ENCODE measurements at regions not wholly inside any gene's neighbourhood (a gene's known extent, or its start where the extent isn't known, plus 50 kb on each side); places are given as distances from the start of the nearest gene placed in this dataset.
"Not testable (repeated sequence)": the region's sequence is repeated elsewhere in the genome, so short reads cannot be mapped to it uniquely, and the experiment has no call there.

DNA sequence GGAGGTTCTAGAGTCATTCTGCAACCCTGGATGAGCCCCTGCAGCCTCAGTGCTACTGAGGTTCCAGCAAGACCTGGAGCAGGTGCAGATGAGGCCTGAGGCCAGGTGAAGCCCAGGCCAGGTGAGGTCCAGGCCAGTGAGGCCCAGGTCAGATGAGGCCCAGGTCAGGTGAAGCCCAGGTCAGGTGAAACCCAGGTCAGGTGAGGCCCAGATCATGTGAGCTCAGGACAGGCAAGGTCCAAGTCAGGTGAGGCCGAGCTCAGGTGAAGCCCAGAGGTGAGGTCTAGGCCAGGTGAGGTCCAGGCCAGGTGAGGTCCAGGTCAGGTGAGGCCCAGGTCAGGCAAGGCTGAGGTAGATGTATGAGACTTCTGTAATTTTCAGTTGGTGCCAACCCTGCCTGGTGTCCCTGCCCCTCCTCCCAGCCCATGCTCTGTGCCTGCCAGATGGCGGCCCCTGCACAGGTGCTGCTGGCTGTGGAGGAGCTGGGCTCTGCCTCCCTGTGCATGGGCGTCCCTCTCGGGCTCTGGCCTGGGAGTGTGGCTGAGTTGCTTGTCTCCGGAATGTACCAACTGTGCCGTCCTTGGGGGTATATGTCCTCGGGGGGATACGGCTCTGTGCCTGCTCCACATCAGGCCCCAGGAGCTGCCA lies 388.5 kb downstream of the TMEM121 start:
- intact Hi-C loops (cut with DNase I) = no loop called here
- H3K27me3 ChIP-seq = no peaks in the 10 kb centered on the region
- H3K9me3 ChIP-seq = peaks cover 0 to 9% of the 10 kb centered on the region in 2 donors
- H3K4me3 ChIP-seq = no peak overlapping the region
- TF ChIP-seq, protein P1, sequence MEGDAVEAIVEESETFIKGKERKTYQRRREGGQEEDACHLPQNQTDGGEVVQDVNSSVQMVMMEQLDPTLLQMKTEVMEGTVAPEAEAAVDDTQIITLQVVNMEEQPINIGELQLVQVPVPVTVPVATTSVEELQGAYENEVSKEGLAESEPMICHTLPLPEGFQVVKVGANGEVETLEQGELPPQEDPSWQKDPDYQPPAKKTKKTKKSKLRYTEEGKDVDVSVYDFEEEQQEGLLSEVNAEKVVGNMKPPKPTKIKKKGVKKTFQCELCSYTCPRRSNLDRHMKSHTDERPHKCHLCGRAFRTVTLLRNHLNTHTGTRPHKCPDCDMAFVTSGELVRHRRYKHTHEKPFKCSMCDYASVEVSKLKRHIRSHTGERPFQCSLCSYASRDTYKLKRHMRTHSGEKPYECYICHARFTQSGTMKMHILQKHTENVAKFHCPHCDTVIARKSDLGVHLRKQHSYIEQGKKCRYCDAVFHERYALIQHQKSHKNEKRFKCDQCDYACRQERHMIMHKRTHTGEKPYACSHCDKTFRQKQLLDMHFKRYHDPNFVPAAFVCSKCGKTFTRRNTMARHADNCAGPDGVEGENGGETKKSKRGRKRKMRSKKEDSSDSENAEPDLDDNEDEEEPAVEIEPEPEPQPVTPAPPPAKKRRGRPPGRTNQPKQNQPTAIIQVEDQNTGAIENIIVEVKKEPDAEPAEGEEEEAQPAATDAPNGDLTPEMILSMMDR (IDR thresholded peaks at IDR 0.05) = no peak
- no peak for DNase-seq (ENCODE audit: low spot score in 2 of 2)
- no peak overlapping the region for H3K27ac ChIP-seq
- H3K4me1 ChIP-seq = no peaks in the 10 kb centered on the region
- H3K36me3 ChIP-seq = no peaks in the 10 kb centered on the region

DNA sequence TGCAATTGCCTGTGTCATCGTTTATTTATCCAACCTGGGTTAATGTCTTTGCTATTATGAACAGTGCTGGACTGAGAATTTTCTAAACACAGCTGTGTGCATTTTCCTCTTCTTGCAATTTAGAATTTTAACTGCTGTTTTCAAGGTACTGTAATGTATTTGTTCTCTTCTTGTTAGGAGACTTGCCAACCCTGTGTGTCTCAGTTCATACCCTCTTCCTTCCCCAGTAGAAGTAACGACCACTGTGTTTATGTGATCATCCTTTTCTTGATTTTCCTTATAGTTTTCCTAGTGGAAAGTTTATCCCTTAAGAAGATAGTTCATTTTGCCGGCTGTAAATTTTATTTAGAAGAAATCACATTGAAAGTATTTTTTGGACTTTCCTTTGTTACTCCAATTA lies 389.2 kb downstream of the TMEM121 start:
- DNase-seq (ENCODE audit: low spot score in 2 of 2); H3K36me3 ChIP-seq; H3K27me3 ChIP-seq; intact Hi-C loops (cut with DNase I); H3K4me3 ChIP-seq; H3K4me1 ChIP-seq; H3K27ac ChIP-seq; H3K9me3 ChIP-seq: not testable (repeated sequence)

DNA sequence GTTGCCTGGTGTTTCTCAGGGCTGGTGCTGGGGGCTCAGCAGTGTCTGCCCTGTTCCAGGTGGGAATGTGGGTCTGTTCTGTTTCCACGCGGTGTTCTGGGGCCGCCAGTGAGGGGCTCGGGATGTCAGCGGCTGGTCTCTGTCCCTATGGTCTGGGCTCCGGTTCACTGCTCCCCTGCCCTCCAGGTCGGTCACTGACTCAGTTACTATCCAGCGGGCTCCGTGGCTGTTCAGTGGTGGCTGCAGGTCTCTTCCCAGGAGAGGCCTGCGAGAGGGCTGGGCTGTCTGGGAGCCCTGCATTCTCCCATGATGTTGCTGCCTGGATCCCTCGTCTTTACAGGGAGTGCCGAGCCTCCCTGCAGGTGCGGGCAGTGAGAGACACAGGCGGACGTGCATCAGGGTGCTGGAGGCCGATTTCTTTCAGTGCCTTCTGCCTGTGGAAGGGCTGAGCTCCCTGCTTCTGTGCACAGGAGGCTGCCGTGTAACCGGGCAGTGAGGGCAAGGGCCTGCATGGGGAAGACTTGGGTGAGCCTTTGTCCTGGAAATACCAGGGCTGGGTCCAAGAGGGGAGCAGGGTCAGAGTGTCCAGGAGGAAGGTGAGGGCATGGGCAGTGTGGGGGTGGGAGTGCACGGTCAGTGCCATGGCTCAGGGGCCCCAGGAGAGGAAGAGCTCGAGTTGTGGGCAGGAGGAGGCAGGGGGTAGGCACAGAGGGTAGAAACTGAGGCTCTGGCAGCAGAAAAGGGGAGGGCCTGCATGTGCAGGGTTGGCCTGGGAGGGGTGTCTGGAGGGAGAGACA lies 391.0 kb downstream of the TMEM121 start:
- intact Hi-C loops (cut with DNase I); H3K36me3 ChIP-seq; DNase-seq (ENCODE audit: low spot score in 2 of 2); H3K4me1 ChIP-seq; H3K4me3 ChIP-seq; H3K27me3 ChIP-seq; H3K9me3 ChIP-seq; H3K27ac ChIP-seq: not testable (repeated sequence)

DNA sequence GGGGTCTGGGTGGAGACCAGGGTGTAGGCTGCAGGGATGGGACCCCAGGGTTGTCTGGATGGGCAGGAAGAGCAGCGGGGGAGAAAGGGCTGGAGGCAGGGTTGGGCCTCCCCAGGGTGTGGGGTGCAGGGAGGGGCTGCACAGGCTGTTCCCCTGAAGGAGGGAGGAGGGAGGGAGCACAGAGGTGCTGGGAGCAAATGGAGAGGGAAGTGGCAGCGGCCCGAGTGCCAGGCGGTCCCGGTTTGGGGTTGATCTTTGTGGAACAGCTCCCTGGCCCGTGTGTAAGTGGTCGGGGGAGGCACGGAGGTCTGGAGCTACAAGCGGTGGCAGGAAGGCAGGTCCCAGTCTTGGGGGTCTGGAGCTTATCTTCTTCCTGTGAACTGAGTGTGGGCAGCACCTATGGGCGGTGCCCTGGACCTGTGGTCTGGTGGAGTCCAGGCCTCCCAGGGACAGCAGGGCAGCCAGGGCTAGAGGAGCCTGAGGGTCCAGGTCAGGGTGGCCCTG lies 391.6 kb downstream of the TMEM121 start:
- no peak for DNase-seq (ENCODE audit: low spot score in 2 of 2)
- H3K36me3 ChIP-seq = no peaks in the 10 kb centered on the region
- intact Hi-C loops (cut with DNase I) = no loop called here
- H3K27ac ChIP-seq = no peak overlapping the region
- no peak overlapping the region for H3K4me3 ChIP-seq
- H3K4me1 ChIP-seq = no peaks in the 10 kb centered on the region
- TF ChIP-seq, protein P1 (IDR thresholded peaks at IDR 0.05) = no peak
- peaks cover 0 to 9% of the 10 kb centered on the region in 2 donors for H3K9me3 ChIP-seq
- H3K27me3 ChIP-seq = no peaks in the 10 kb centered on the region

DNA sequence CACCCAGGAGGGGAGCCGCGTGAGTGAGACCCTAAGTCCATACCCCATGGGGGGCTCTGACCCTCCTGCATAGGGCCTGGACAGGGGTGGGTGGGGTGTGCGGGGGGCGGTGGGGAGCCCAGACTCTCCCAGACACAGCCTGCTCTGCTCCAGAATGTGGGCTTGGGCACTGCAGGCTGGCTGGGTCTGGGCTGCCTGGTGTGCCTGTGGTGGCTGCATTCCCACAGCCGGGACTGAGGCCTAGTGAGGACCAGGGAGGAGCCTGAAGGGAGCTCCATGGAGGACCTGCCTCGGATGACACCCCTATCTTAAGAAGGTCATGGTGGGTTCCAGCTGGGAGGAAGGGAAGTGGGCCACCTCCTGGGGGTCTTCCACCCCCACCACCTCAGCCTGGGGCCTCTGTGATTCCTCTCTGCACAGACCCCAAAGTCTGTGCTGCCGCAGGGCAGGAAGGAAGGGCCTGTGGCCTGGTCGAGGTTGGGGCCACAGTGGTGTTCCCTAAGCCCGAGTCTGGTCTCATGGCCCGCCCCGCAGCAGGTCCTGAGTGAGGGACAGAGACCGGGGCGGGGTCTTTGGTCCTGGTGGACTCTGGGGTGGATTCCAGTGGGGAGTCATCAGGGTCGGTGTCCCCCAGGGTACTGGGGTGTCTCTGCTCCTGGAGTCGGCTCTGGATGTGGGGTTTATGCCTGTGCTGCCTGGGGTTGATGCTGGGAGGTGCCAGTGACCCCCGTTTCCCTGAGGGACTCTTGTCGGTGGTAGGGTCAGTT lies 392.3 kb downstream of the TMEM121 start:
- no peak overlapping the region for H3K27ac ChIP-seq
- H3K27me3 ChIP-seq = no peaks in the 10 kb centered on the region
- no peak for DNase-seq (ENCODE audit: low spot score in 2 of 2)
- H3K9me3 ChIP-seq = peaks cover 0 to 9% of the 10 kb centered on the region in 2 donors
- TF ChIP-seq, protein P1 (IDR thresholded peaks at IDR 0.05) = no peak
- intact Hi-C loops (cut with DNase I) = no loop called here
- no peak overlapping the region for H3K4me3 ChIP-seq
- H3K4me1 ChIP-seq = no peaks in the 10 kb centered on the region
- H3K36me3 ChIP-seq = no peaks in the 10 kb centered on the region

DNA sequence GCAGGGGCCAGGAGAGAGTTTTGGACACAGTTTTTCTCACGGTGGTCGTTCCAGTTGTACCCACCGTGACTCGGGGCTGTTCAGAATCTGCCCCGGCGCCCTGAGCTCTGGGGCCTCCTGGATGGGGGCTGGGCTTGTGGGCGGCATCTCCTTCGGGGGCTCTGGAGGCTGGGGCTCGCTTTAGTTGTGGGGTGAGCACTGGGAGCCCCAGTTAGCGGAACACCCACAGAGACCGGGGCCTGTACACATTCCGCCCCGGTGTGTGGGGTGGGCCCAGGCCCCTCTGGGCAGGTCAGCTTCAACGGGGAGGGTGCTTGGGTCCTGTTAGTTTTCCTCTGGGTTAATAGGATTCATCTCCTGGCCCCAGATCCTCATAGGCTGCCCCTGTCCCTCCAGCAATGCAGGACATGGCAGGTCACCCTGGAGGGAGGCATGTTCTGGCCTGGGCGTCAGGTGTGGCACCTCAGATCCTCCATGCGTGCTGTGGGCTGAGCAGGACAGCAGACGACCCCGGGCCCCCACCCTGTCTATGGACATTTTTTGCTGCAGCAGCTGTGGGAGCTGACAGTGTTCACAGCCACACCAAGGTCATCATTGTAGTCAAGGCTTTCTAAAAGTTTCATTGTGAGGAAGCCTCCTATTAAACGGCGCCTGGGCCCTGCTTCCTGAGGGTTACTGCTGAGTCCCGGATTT lies 393.2 kb downstream of the TMEM121 start:
- intact Hi-C loops (cut with DNase I) = no loop called here
- Histone ChIP-seq H3K27me3 (no peaks in the 10 kb centered on the region), H3K27ac (no peak overlapping the region), H3K36me3 (no peaks in the 10 kb centered on the region), H3K4me3 (no peak overlapping the region), H3K4me1 (no peaks in the 10 kb centered on the region), H3K9me3 (peaks cover 0 to 9% of the 10 kb centered on the region in 2 donors)
- TF ChIP-seq, protein P1 (IDR thresholded peaks at IDR 0.05) = no peak
- no peak for DNase-seq (ENCODE audit: low spot score in 2 of 2)

DNA sequence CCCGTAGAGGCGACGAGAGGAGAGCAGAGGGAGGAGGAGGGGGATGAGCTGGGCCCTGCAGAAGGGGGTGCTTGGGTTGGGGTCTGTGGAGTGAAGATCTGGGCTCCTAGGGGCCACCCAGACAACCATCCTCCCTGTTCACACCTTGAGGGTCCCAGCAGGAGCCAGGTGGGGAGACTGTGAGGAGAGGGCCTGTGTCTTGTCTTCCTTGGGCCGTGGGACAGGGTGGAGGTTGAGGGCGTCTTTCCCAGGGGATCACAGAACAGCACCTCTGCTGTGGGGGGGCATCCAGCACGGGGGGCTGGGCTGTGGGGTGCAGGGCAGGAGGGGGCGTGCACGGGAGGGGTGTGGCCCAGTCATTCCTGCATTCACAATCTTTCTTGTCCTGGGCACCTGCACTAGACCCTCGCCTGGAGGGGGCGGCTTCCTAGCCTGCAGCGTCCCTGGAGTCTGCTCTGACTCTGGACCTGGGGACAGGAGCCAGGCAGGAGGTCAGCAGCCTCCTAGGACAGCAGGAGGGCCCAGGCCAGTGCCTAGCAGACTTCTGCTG lies 393.8 kb downstream of the TMEM121 start:
- H3K9me3 ChIP-seq; H3K27me3 ChIP-seq; H3K4me3 ChIP-seq; intact Hi-C loops (cut with DNase I); H3K36me3 ChIP-seq; H3K27ac ChIP-seq; DNase-seq (ENCODE audit: low spot score in 2 of 2); H3K4me1 ChIP-seq: not testable (repeated sequence)

DNA sequence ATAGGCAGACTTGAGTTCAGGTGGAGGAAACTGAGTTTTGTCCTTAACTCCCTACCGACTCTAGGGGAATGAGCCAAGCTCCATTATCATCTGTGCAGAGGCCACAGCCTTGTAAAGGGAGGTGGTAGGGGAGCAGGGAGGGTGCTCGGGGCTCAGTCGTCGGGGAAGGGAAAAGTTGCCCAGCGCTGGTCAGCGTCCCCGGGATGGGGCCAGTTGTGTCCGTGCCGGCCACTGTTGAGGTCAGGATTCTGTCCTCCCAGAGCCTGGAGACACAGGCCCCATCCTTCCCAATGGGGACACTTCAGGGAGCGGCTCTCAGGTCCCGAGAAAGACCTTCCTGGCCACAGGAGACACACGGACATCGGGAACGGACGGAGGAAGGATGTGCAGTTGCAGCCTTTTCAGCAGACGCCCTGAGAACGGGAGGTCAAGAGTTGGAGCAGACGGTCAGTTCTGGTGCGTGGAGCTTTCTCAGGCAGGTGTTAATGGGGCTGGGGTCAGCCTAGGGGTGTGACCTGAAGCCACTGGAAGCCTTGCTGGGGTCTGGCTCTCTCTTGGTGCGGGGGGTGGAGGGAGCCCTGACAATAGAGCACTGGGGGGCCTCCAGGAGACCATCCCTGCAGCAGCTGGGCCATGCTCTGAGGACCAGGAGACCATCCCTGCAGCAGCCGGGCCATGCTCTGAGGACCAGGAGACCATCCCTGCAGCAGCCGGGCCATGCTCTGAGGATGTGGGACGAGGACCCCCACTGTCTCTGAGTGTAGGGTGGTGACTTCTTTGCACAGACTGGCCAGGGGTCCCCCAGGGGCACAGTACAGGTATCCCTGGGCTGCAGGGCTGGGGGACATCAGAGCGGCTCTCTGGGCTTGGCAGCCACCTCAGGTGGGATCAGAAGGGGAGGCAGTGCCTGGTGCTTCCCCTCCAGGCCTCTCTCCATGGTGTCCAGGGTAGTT lies 394.7 kb downstream of the TMEM121 start:
- H3K9me3 ChIP-seq; H3K36me3 ChIP-seq; H3K27me3 ChIP-seq; H3K4me3 ChIP-seq; H3K4me1 ChIP-seq; intact Hi-C loops (cut with DNase I); H3K27ac ChIP-seq; DNase-seq (ENCODE audit: low spot score in 2 of 2): not testable (repeated sequence)

Data from ascending aorta (tissue), 2 donors.